ENCODE measurements at regions not wholly inside any gene's neighbourhood (a gene's known extent, or its start where the extent isn't known, plus 50 kb on each side); places are given as distances from the start of the nearest gene placed in this dataset.

GRCh38 chr14:30165255-30165654 is 237.6 kb upstream of the PRKD1 start:
- no peak for TF ChIP-seq POLR2A (IDR thresholded peaks at IDR 0.05)
- TF ChIP-seq, protein P1, sequence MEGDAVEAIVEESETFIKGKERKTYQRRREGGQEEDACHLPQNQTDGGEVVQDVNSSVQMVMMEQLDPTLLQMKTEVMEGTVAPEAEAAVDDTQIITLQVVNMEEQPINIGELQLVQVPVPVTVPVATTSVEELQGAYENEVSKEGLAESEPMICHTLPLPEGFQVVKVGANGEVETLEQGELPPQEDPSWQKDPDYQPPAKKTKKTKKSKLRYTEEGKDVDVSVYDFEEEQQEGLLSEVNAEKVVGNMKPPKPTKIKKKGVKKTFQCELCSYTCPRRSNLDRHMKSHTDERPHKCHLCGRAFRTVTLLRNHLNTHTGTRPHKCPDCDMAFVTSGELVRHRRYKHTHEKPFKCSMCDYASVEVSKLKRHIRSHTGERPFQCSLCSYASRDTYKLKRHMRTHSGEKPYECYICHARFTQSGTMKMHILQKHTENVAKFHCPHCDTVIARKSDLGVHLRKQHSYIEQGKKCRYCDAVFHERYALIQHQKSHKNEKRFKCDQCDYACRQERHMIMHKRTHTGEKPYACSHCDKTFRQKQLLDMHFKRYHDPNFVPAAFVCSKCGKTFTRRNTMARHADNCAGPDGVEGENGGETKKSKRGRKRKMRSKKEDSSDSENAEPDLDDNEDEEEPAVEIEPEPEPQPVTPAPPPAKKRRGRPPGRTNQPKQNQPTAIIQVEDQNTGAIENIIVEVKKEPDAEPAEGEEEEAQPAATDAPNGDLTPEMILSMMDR (IDR thresholded peaks at IDR 0.05), result no peak
